Mesothelial cell of epicardium (in vitro differentiated cells): ENCODE measurements at regions not wholly inside any gene's neighbourhood (a gene's known extent, or its start where the extent isn't known, plus 50 kb on each side); places are given as distances from the start of the nearest gene placed in this dataset.

Experiments used
- DNase-seq, 2 experiments: peaks; one replicate each; pipeline ENCODE4 v3.0.0; 2021; ENCODE audit warnings: low spot score in 2 of 2; ENCODE audit not compliant: unreplicated experiment in 2 of 2
- H3K27ac Mint-ChIP-seq: 2 replicates; pipeline ENCODE4 v1.8.0; 2021; ENCODE audit warnings: mixed read lengths
- H3K27me3 Mint-ChIP-seq: 2 replicates; pipeline ENCODE4 v1.8.0; 2021; ENCODE audit warnings: low read depth, mixed read lengths
- H3K36me3 Mint-ChIP-seq: 2 replicates; pipeline ENCODE4 v1.8.0; 2021; ENCODE audit warnings: mixed read lengths
- H3K4me1 Mint-ChIP-seq: 2 replicates; pipeline ENCODE4 v1.8.0; 2021; ENCODE audit warnings: mixed read lengths
- H3K4me3 Mint-ChIP-seq: 2 replicates; pipeline ENCODE4 v1.8.0; 2021; ENCODE audit warnings: mild to moderate bottlenecking, moderate library complexity, mixed read lengths
- H3K9me3 Mint-ChIP-seq: 2 replicates; pipeline ENCODE4 v1.8.0; 2021; ENCODE audit warnings: mixed read lengths
- TF ChIP-seq, protein P1 (sequence below): fragments of 200-600 bp; sonication (generic); IDR thresholded peaks from one replicate; pipeline ENCODE4 v1.5.0; 2021; ENCODE audit warnings: antibody characterized with exemption; ENCODE audit not compliant: unreplicated experiment

DNA sequence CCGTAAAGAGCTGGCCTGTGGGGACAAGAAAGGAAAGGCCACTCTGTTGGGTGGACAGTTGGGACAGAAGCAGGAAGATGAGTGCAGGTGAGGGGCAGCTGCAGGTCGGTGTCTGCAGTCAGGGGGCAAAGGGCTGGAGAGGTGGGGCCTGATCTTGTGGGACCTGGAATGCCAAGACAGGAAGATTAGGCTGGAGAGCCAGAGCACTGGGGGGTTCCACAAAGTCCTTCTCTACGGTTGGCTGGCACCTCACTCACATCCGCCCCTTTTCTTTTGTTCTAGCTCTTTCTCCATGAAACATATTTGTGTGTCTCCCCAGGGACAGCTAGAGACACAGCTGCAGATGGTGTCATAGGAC lies 404.1 kb downstream of the PTPRU start:
- Mint-ChIP-seq H3K27me3 (peaks cover 34% of the 10 kb centered on the region), H3K4me1 (no peaks in the 10 kb centered on the region), H3K9me3 (no peaks in the 10 kb centered on the region), H3K36me3 (no peaks in the 10 kb centered on the region), H3K27ac (no peak overlapping the region), H3K4me3 (no peak overlapping the region)
- DNase-seq = peak in 1 of 2 experiments; percentile 22
- TF ChIP-seq, protein P1, sequence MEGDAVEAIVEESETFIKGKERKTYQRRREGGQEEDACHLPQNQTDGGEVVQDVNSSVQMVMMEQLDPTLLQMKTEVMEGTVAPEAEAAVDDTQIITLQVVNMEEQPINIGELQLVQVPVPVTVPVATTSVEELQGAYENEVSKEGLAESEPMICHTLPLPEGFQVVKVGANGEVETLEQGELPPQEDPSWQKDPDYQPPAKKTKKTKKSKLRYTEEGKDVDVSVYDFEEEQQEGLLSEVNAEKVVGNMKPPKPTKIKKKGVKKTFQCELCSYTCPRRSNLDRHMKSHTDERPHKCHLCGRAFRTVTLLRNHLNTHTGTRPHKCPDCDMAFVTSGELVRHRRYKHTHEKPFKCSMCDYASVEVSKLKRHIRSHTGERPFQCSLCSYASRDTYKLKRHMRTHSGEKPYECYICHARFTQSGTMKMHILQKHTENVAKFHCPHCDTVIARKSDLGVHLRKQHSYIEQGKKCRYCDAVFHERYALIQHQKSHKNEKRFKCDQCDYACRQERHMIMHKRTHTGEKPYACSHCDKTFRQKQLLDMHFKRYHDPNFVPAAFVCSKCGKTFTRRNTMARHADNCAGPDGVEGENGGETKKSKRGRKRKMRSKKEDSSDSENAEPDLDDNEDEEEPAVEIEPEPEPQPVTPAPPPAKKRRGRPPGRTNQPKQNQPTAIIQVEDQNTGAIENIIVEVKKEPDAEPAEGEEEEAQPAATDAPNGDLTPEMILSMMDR = no peak

DNA sequence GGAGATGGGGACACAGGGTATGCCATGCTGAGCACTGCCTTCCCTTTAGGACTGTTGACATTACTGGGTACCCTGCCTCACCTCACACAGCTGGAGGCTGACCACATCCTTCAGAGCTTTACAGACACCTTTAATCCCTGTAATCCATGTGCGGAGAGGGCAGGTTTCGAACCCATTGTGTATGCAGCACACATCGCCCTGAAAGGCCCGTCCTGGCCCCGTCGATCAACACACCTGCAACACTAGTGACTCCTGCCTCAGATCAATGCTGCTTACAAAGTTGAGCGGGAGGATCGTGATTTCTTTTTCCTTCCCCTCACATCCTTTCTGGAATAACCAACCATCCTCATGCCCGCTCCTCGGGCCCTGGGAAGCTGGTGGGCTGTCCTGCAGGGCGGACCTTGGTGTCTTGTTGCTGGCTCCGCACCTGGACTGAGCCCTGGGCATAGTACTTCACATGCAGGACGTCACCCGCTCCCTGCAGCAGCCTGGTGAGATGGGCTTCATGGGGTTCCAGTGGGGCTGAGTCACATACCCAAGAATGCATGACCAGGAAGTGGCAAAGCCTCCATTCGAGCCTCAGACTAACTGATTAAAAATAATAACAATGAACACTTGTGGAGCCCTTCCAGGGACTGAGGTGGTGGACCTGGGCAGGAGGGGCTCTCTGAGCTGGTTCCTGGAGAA lies 403.6 kb downstream of the PTPRU start:
- H3K36me3 Mint-ChIP-seq = no peaks in the 10 kb centered on the region
- H3K27ac Mint-ChIP-seq = no peak overlapping the region
- DNase-seq = peak in 1 of 2 experiments; percentile 26

DNA sequence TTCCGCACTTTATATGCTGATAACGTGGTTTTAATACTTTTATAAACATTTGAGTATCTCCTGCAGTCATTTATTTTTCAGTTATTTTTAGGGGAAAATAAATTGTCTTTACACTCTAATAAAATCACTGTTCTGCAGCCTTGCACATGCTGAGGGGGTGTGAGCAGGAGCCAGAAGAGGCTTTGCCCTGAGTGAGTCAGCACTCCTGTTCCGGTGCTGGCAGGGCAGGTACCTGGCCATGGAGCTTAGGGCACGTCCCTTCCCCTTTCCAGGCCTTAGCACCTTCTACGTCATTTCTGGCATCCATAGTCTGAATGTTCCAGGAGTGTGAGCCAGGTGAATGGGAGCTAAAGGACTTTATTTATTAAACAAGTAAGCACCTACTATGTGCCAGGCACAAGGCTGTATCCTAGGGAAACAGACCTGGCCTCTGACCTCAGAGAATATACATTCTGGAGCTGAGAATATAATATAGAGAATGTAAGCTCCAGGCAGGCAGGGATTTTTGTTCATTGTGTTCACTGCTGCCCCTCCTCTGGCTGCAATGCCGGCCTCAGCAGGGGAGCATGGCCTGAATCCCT lies 402.9 kb downstream of the PTPRU start:
- TF ChIP-seq, protein P1 = no peak
- no peaks in the 10 kb centered on the region for H3K36me3 Mint-ChIP-seq

More for the DNA sequence above, 403.6 kb downstream of the PTPRU start:
- Mint-ChIP-seq H3K27me3 (peaks cover 29% of the 10 kb centered on the region), H3K9me3 (no peaks in the 10 kb centered on the region), H3K4me1 (no peaks in the 10 kb centered on the region), H3K4me3 (no peak overlapping the region)
- TF ChIP-seq, protein P1 = no peak

DNA sequence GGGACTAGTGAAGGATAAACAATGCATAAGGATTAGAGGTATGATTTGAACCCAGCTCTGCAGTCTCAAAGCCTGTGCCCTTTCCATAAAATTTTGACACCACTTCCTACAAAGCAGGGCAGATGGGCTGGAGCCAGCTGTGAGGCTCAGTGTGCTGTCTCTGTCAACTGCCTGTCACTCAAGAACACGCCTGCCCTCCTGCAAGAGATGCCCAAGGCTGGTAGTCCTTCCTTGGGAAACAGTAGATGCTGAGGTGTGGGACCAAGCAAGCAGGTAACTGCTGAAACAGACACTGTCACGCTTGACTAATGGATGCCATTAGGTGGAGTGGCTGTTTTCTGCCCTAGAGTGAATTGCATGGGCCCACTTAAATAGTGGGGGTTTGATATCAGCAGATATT lies 402.0 kb downstream of the PTPRU start:
- TF ChIP-seq, protein P1 = no peak
- H3K4me1 Mint-ChIP-seq = peaks cover 8% of the 10 kb centered on the region
- DNase-seq = no peak
- no peaks in the 10 kb centered on the region for H3K36me3 Mint-ChIP-seq
- peaks cover 23% of the 10 kb centered on the region for H3K27me3 Mint-ChIP-seq
- no peak overlapping the region for H3K4me3 Mint-ChIP-seq
- no peaks in the 10 kb centered on the region for H3K9me3 Mint-ChIP-seq
- no peak overlapping the region for H3K27ac Mint-ChIP-seq

More for the DNA sequence above, 402.9 kb downstream of the PTPRU start:
- Mint-ChIP-seq H3K27me3 (peaks cover 28% of the 10 kb centered on the region), H3K4me1 (no peaks in the 10 kb centered on the region), H3K27ac (no peak overlapping the region), H3K9me3 (no peaks in the 10 kb centered on the region), H3K4me3 (no peak overlapping the region)
- DNase-seq = no peak

DNA sequence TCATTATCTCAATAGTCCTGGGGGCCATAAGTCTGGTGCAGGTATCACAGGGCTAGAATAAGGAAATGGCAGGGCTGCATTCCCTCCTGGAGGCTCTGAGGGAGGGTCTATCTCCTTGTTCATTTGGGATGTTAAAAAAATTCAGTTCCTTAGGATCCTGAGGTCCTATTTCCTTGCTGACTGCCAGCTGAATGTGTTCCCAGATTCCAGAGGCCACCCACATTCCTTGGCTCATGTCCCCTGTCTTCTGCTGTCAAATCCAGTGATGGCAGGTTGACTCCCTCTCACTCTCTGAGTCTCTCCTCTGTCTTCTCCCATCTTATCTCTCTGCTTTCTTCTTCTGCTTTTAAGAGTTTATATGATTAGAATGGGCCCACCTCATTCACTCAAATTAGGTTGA lies 400.6 kb downstream of the PTPRU start:
- peaks cover 23% of the 10 kb centered on the region for H3K27me3 Mint-ChIP-seq
- H3K4me3 Mint-ChIP-seq = no peak overlapping the region
- H3K36me3 Mint-ChIP-seq = no peaks in the 10 kb centered on the region
- H3K4me1 Mint-ChIP-seq = peaks cover 11% of the 10 kb centered on the region
- TF ChIP-seq, protein P1 = no peak
- DNase-seq = no peak
- H3K9me3 Mint-ChIP-seq = no peaks in the 10 kb centered on the region
- H3K27ac Mint-ChIP-seq = no peak overlapping the region
